CMK (cell line): ENCODE measurements at regions not wholly inside any gene's neighbourhood (a gene's known extent, or its start where the extent isn't known, plus 50 kb on each side); places are given as distances from the start of the nearest gene placed in this dataset.
A peak's percentile ranks its signal among the peaks of the same experiment; 100 is the strongest.

Experiments used
- DNase-seq: peaks from one replicate; pipeline ENCODE4 v3.0.0-alpha.2; 2010; ENCODE audit warnings: low read depth

DNA sequence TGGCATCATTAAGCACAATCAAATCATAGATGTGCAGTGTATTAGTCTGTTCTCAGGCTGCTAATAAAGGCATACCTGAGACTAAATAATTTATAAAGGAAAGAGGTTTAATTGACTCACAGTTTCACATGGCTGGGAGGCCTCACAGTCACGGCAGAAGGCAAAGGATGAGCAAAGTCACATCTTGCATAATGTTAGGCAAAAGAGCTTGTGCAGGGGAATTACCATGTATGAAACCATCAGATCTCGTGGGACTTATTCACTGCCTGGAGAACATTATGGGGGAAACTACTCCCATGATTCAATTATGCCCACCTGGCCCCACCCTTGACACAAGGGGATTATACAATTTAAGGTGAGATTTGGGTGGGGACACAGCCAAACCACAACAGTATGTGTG, 245.2 kb upstream of the DACH1 start:
- no peak for DNase-seq

GRCh38 chr13:72109863-72110262, 242.9 kb upstream of the DACH1 start:
- DNase-seq, result no peak

DNA sequence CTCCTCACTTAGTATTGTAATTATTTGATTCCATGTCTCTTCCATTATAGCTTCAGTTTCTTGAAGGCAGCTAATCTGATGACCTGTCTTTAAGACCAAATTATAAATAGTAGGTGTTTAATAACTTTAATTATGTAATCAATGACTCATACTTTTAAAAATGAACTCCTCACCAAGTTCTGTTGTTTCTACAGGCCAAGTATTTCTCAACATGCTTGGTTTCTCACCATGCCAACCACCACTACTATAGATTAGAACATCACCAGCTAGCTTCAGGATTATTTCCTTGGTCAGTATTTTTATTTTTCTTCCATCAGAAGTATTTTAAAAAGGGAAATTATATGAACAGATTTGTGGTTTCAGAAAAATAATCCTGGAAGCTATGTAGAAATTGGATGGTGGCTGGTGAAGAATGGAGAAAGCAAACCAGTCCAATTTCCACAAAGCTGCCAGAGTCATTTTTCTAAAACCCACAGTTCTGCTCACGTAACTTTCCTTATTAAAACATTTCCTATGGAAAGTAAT, 237.7 kb upstream of the DACH1 start:
- no peak for DNase-seq

DNA sequence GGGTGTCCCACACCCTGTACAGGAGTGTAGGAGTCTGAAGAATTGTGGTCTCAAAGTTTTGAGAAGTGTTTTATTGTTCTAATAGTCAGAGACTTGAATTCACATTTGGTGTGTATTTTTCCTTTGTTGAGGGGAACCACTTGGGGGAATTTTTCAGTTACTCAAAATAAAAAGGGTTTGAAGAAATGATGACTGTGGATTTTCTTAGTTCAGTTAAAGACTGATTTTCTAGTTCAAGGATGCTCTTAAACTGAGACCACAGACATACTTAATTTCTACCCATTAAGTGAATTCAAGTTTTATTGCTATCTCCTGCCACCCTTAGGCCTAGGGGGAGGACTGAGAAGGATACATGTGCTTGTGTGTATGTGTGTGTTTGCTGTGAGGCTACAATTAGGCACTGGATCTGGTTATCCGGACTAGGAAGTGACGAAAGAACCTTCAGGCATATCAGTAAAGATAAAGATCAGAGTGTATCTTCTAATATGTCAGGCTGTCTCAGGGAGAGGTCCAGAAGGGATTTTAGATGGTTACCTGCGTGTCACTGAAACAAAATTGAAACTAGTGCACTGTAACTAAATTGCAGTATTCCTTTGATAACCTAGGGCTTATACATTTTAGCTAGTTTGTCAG, 234.9 kb upstream of the DACH1 start:
- DNase-seq, result peak; percentile 45

DNA sequence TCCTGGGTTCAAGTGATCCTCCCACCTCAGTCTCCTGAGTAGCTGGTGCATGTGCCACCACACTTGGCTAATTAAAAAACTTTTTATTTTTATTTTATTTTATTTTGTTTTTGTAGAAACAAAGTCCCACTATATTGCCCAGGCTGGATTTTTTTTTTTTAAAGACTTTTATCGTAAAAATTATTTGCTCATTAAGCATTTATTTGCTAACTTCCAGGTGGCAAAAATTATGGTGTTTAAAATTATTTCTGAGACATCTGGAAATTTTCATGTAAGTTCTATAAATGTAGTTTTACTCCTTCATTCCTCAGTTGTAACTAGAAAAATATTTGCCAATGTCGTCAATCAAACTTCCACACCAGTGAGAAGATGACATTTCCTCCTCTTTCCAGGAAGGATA, 233.3 kb upstream of the DACH1 start:
- no peak for DNase-seq

DNA sequence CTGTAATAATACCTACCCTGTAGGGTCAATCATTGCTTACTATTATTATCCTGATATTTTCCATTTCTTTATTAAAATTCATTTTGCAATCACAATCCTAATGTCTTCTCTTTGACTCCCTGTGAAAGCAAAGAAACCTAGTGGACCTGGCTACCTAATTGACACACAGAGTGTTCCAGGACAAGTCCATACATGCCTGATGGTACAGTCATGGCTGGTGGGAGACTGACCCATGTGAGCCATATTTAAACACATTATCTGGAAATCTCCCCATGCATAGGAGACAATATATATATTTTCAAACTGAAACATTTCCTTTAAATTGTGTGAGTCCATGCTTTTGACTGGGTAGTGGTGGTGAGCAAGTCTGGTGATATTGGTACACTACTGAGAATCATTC, 230.6 kb upstream of the DACH1 start:
- DNase-seq, result no peak

- no peak for DNase-seq
Measured at GRCh38 chr13:72093262-72093661, 226.3 kb upstream of the DACH1 start.

DNA sequence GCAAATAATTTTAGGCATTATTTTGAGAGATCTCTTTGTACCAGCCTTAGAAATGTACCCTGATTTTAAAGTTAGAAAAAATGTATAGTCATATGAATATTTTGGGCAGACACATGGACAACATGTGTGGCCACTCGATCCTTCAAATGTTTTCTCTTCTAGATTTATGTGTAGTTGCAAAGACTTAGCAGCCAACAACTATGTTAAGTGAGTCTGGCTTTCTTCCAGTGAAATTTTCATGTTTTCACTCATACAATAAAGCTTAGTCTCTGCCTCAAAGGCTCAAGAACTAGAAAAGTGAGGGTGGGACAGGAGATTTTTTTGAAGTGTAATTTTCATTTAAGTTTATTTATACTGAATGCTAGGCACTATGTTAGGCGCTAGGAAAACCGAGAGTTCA, 207.7 kb upstream of the DACH1 start:
- DNase-seq, result no peak

DNA sequence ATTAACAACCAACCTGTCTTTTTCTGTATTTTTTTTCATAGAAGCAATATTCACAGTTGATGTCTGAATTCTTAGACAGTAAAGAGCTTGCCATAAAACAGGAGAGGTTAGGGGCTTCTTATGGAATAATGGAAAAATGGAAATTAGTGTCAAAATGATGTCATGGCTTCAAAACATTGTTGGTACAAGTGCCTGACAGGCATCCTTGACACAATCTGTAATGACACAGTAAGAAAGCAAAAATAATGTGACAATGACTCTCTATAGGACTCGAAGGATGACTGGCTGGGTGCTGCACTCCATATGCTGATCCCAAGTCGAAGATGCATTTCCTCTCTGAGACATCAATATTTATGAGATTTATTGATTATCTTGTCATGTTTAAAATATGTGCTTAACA, 205.3 kb upstream of the DACH1 start:
- DNase-seq, result no peak

- DNase-seq, result no peak
Measured at GRCh38 chr13:72071713-72072112, 204.7 kb upstream of the DACH1 start.

DNA sequence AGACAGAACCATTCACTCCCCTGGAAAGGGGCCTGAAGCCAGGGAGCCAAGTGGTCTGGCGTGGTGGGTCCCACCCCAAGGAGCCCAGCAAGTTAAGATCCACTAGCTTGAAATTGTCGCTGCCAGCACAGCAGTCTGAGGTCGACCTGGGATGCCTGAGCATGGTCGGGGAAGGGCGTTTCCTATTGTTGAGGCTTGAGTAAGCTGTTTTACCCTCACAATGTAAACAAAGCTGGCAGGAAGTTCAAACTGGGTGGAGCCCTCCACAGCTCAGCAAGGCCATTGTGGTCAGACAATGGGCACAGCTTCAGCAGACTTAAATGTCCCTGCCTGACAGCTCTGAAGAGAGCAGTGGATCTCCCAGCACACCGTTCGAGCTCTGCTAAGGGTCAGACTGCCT, 195.6 kb upstream of the DACH1 start:
- DNase-seq, result peak; percentile 87

- DNase-seq, result no peak
Measured at GRCh38 chr13:72061613-72062012, 194.6 kb upstream of the DACH1 start.

DNA sequence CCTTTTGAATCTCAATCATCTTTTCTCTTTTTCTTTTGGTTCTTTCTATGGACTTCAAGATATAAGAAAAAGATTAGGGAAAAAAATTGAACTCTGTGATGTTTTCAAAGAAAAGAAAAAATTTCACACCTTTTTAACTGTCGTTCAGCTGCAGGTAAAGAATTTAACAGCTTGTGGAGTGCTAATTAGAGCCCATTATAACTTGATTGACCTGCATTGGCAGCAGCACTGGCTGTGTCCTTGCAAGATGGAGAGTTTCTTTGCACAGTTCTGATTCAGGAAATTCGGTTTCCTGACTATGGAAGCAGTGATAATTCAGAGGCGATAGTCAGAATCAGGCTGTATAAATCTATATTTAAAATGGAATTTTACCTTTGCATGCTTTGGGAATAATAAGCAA, 183.2 kb upstream of the DACH1 start:
- DNase-seq, result no peak

- DNase-seq, result no peak
Measured at GRCh38 chr13:72043366-72043765, 176.4 kb upstream of the DACH1 start.

DNA sequence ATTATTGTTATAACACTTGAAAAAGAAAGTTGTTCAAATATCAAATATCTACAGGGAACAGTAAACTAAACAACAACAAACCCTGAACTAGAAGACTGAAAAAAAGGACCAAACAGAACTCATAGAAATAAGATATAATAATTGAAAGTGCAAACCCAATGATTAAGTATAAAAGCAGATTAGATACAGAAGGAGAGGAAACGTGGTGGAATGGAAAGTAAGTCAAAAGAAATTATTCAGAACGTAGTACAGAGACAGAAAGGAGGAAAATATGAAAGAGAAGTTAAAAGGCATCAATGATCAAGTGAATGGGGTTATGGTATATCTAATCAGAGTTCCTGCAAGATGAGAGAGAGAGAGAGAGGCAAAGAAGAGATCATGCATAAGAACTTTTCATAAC, 174.2 kb upstream of the DACH1 start:
- DNase-seq, result no peak

- no peak for DNase-seq
Measured at GRCh38 chr13:72039126-72039525, 172.1 kb upstream of the DACH1 start.

- DNase-seq, result no peak
Measured at GRCh38 chr13:72029981-72030380, 163.0 kb upstream of the DACH1 start.

DNA sequence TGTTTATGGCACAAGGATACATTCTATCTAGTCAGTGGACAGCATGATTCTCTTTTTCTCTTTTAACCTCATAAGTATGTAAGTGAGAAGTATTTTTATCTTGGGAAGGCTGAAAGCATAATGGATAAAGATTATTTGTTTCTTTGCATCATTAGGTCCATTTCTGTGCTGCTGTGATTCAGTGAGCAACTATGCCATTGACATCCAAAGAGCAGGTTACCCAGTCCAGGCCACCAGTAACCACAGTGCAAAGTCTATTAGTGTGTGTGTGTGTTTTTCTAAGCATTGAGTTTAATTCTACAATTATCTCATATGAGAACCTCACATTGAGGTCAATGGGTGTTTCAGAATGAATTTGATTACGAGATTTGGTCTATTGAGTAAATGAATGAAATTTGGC, 158.8 kb upstream of the DACH1 start:
- DNase-seq, result no peak

- no peak for DNase-seq
Measured at GRCh38 chr13:72023895-72024294, 156.9 kb upstream of the DACH1 start.

DNA sequence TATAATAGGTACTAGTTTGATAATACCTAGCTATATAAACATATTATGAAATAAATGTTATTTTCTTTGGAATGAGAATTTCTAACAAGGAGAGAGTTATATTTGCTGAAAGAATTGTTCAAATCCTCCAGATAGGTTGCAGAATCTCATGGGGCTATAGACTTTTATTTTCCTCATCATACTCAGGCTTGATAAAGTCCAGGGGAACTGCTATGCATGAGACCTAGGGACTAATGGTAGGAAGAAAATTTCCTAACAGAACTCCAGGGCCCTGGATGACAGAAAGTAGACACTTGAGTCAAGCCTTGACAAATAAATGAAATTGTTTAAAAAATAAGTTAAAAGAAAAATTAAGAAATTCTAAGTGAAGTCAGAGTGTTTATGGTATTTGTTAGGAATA, 138.5 kb upstream of the DACH1 start:
- no peak for DNase-seq

DNA sequence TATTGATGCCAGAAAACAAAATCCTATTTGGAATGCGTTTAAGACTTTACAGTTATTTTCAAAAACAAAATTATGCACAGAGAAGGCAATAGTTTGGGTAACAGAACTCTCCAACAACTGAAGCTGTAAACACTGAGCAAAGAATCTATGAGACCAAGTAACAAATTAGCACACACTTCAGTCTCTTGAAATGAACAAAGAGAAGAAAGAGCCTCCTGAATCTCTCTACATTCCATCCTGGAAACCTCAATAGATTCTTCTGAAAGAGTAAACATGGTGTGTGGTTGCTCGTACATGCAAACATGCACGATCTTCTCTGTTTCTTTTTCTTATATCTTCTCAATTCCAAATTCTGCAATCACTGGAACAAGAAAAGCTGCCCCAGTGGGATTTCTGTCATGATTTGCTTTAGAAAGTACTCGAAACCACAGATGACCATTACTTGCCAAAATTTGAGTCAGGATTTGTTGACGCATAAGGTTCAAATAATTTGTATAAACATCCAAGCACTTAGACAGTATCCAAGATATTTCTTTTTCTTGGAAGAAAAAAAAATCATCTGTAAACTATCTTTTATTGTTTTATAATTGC, 137.9 kb upstream of the DACH1 start:
- no peak for DNase-seq

- DNase-seq, result no peak
Measured at GRCh38 chr13:72004246-72004645, 137.2 kb upstream of the DACH1 start.

- DNase-seq, result no peak
Measured at GRCh38 chr13:71998223-71998622, 131.2 kb upstream of the DACH1 start.

- DNase-seq, result peak; percentile 26
Measured at GRCh38 chr13:71979616-71980015, 112.6 kb upstream of the DACH1 start.
